Endothelial cell of umbilical vein (primary cell): ENCODE measurements at regions not wholly inside any gene's neighbourhood (a gene's known extent, or its start where the extent isn't known, plus 50 kb on each side); places are given as distances from the start of the nearest gene placed in this dataset.

Source experiments
- BruUV-seq: library from RNA; stranded (reverse); fragments of 400-500 nt; replicated peaks from 2 replicates; lab custom pipeline; 2021; lab: Mats Ljungman, UMichigan
- CTCF ChIA-PET: fragments of 300-600, 350-600 bp; sonication (Branson Sonifier 250); formaldehyde crosslinking; loops from one replicate; lab custom pipeline; 2021; ENCODE audit warnings: antibody characterized with exemption, inconsistent platforms; lab: Charles Lee
- POLR2A ChIA-PET: fragments of 300-600, 350-600 bp; sonication (Branson Sonifier 250); formaldehyde crosslinking; loops from one replicate; lab custom pipeline; 2021; ENCODE audit warnings: antibody characterized with exemption, inconsistent platforms; lab: Charles Lee
- DNase-seq: peaks from one replicate; pipeline ENCODE4 v3.0.0-alpha.2; 2011; ENCODE audit warnings: low read depth, low spot score
- FAIRE-seq: peaks from 2 replicates; lab custom pipeline; 2011; peaks lifted over from hg19 to GRCh38; lab: Jason Lieb, UNC
- H2AFZ ChIP-seq: 2 replicates; pipeline ENCODE4 v1.6.0; 2012; ENCODE audit warnings: low read depth, low read length, control low read depth, inconsistent platforms
- H3K27ac ChIP-seq: 2 replicates; pipeline ENCODE4 v1.5.1; 2011; ENCODE audit warnings: low read depth, mild to moderate bottlenecking, control low read depth, low read length, moderate library complexity; ENCODE audit not compliant: insufficient read depth
- H3K27me3 ChIP-seq, 2 experiments: 2 replicates each; pipeline versions ENCODE4 v1.6.0 to v1.6.1; 2011; ENCODE audit warnings: low read length in 2 of 2, mixed read lengths in 1 of 2; ENCODE audit not compliant: control insufficient read depth in 2 of 2, insufficient read depth in 2 of 2
- H3K36me3 ChIP-seq, 2 experiments: 2 replicates in 1 of 2; 3 replicates in 1 of 2; pipeline ENCODE4 v1.5.1; 2011; ENCODE audit warnings: low read length in 2 of 2, mild to moderate bottlenecking in 1 of 2, moderate library complexity in 1 of 2; ENCODE audit not compliant: control insufficient read depth in 2 of 2, insufficient read depth in 2 of 2; ENCODE audit errors: extremely low read depth in 1 of 2
- H3K4me1 ChIP-seq: 3 replicates; pipeline ENCODE4 v1.5.1; 2011; ENCODE audit warnings: mild to moderate bottlenecking, low read length; ENCODE audit not compliant: control insufficient read depth, insufficient read depth; ENCODE audit errors: extremely low read depth
- H3K4me2 ChIP-seq: 2 replicates; pipeline ENCODE4 v1.6.1; 2011; ENCODE audit warnings: low read length, control low read depth, mixed read lengths; ENCODE audit not compliant: insufficient read depth
- H3K4me3 ChIP-seq, 3 experiments: fragments of 200-600 bp in 1 of 3; sonication (generic), shearing (Covaris generic) in 1 of 3; replicated peaks in 1 of 3; 2 replicates each; pipeline ENCODE4 v1.5.1; 2011 to 2016; ENCODE audit warnings: control low read depth in 3 of 3, low read length in 3 of 3, mild to moderate bottlenecking in 2 of 3, inconsistent platforms in 1 of 3, low read depth in 1 of 3, moderate library complexity in 1 of 3; ENCODE audit not compliant: insufficient read depth in 1 of 3
- H3K79me2 ChIP-seq: 2 replicates; pipeline ENCODE4 v1.6.0; 2012; ENCODE audit warnings: low read length, inconsistent platforms; ENCODE audit not compliant: control insufficient read depth, insufficient read depth
- H3K9ac ChIP-seq: replicated peaks from 2 replicates; pipeline ENCODE3; 2011; ENCODE audit warnings: low read length, control low read depth; ENCODE audit not compliant: insufficient read depth; ENCODE audit errors: extremely low read depth
- H3K9me1 ChIP-seq: replicated peaks from 3 replicates; pipeline ENCODE4 v1.6.0; 2011; ENCODE audit warnings: mild to moderate bottlenecking, low read length; ENCODE audit not compliant: control insufficient read depth, insufficient read depth; ENCODE audit errors: extremely low read depth
- H3K9me3 ChIP-seq: replicated peaks from 2 replicates; pipeline ENCODE4 v1.5.1; 2012; ENCODE audit warnings: low read length, inconsistent platforms; ENCODE audit not compliant: control insufficient read depth, insufficient read depth
- H4K20me1 ChIP-seq: replicated peaks from 2 replicates; pipeline ENCODE3; 2011; ENCODE audit warnings: mild to moderate bottlenecking, low read length; ENCODE audit not compliant: control insufficient read depth, insufficient read depth; ENCODE audit errors: extremely low read depth
- EZH2 ChIP-seq: IDR thresholded peaks from 2 replicates; pipeline ENCODE4 v1.6.1; 2012; ENCODE audit warnings: borderline replicate concordance, low read depth, mild to moderate bottlenecking, moderate library complexity, low read length, inconsistent platforms; ENCODE audit not compliant: severe bottlenecking
- FOS ChIP-seq: IDR thresholded peaks from 2 replicates; pipeline ENCODE4 v1.6.1; 2011; ENCODE audit warnings: mild to moderate bottlenecking, low read length, moderate library complexity, borderline replicate concordance; ENCODE audit not compliant: insufficient read depth
- GATA2 ChIP-seq: IDR thresholded peaks from 2 replicates; pipeline ENCODE4 v1.7.0; 2011; ENCODE audit warnings: low read depth, mild to moderate bottlenecking, moderate library complexity, mixed read lengths, low read length; ENCODE audit not compliant: insufficient read length, insufficient read depth
- JUN ChIP-seq: IDR thresholded peaks from 2 replicates; pipeline ENCODE4 v1.6.1; 2011; ENCODE audit warnings: borderline replicate concordance, low read depth; ENCODE audit not compliant: insufficient read length, insufficient read depth
- MYC ChIP-seq: IDR thresholded peaks from one replicate; pipeline ENCODE4 v1.6.1; 2011; ENCODE audit warnings: mild to moderate bottlenecking, low read depth, low read length
- POLR2A ChIP-seq: IDR thresholded peaks from 2 replicates; pipeline ENCODE4 v1.6.1; 2012; ENCODE audit warnings: low read depth, mild to moderate bottlenecking, control low read depth, low read length
- POLR2AphosphoS5 ChIP-seq: IDR thresholded peaks from 2 replicates; pipeline ENCODE4 v1.6.1; 2012; ENCODE audit warnings: low read depth, mild to moderate bottlenecking, control low read depth, low read length, moderate library complexity; ENCODE audit not compliant: insufficient read depth
- dilution Hi-C: fragments of 300-500 bp; cut with MboI; formaldehyde crosslinking; loops from one replicate; pipeline ENCODE4 v1.15.0; 2019; ENCODE audit warnings: low sequenced_read_pairs; ENCODE audit not compliant: extremely low pct_ligation_motif_present
- intact Hi-C: fragments of 100-400 bp; cut with micrococcal nuclease; formaldehyde crosslinking; loops from one replicate; pipeline ENCODE4 v1.10.0; 2022
- TF ChIP-seq, protein P1 (sequence below): IDR thresholded peaks from 2 replicates; pipeline ENCODE4 v1.6.1; 2011; ENCODE audit not compliant: insufficient read depth, insufficient read length
- TF ChIP-seq, protein P2 (sequence below), 2 donors: IDR thresholded peaks; 1 replicate in 1 of 2; 2 replicates in 1 of 2; pipeline ENCODE4 v1.5.1; 2011; ENCODE audit warnings: low read length in 2 of 2, mild to moderate bottlenecking in 2 of 2, moderate library complexity in 2 of 2, control low read depth in 1 of 2, inconsistent platforms in 1 of 2, low read depth in 1 of 2; ENCODE audit not compliant: insufficient read depth in 1 of 2; ENCODE audit errors: extremely low read depth in 1 of 2

DNA sequence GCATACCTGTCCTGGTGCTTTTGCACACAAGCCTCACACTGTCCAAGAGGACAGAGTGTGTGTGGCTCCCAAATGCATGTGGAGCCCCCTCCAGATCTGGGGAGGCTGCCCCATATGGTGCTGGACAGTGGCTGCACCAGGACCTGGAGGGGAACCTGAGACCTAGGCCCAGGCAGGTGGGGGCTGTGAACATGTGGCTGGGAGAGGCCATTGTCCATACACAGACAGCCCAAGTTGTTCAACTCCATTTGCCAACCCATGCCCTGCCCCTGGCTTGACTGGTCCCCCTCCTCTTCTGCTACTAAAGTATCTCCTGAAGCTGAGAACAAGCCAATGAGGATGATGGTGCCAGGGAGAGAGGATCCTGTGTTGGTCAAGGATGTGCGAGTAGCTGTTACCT is 94.0 kb downstream of the ING1 start:
- Histone ChIP-seq H3K4me3 (no peak overlapping the region), H3K9me1 (no peaks in the 10 kb centered on the region), H3K9ac (no peak overlapping the region), H3K36me3 (no peaks in the 10 kb centered on the region), H3K4me2 (no peak overlapping the region), H2AFZ (no peak overlapping the region), H4K20me1 (no peaks in the 10 kb centered on the region), H3K27me3 (peaks cover 27 to 39% of the 10 kb centered on the region in 2 experiments), H3K27ac (no peak overlapping the region), H3K9me3 (no peaks in the 10 kb centered on the region), H3K79me2 (no peaks in the 10 kb centered on the region), H3K4me1 (no peaks in the 10 kb centered on the region)
- CTCF ChIA-PET = interaction anchor here (1.2 kb wide), 1 partner anchor 8 kb away, joined by 4 read pairs; no protein-coding TSS in a partner anchor
- POLR2A ChIA-PET = no interaction called here
- dilution Hi-C loops = no loop called here
- intact Hi-C loops = no loop called here
- FAIRE-seq (no peak), DNase-seq (no peak)
- no peak for TF ChIP-seq GATA2
- no peak for TF ChIP-seq POLR2A
- TF ChIP-seq, protein P1, sequence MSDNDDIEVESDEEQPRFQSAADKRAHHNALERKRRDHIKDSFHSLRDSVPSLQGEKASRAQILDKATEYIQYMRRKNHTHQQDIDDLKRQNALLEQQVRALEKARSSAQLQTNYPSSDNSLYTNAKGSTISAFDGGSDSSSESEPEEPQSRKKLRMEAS = no peak
- no peak for TF ChIP-seq JUN
- TF ChIP-seq, protein P2, sequence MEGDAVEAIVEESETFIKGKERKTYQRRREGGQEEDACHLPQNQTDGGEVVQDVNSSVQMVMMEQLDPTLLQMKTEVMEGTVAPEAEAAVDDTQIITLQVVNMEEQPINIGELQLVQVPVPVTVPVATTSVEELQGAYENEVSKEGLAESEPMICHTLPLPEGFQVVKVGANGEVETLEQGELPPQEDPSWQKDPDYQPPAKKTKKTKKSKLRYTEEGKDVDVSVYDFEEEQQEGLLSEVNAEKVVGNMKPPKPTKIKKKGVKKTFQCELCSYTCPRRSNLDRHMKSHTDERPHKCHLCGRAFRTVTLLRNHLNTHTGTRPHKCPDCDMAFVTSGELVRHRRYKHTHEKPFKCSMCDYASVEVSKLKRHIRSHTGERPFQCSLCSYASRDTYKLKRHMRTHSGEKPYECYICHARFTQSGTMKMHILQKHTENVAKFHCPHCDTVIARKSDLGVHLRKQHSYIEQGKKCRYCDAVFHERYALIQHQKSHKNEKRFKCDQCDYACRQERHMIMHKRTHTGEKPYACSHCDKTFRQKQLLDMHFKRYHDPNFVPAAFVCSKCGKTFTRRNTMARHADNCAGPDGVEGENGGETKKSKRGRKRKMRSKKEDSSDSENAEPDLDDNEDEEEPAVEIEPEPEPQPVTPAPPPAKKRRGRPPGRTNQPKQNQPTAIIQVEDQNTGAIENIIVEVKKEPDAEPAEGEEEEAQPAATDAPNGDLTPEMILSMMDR (IDR thresholded peaks at IDR 0.05; ENCODE audit: extremely low read depth in 1 of 2, insufficient read depth in 1 of 2, low read depth in 1 of 2, low read length in 2 of 2) = no peak
- TF ChIP-seq MYC = no peak
- TF ChIP-seq EZH2 = no peak
- TF ChIP-seq POLR2AphosphoS5 = no peak
- TF ChIP-seq FOS = no peak
- no TSS peak for BruUV-seq
